OCI-LY1 (cell line): ENCODE measurements at regions not wholly inside any gene's neighbourhood (a gene's known extent, or its start where the extent isn't known, plus 50 kb on each side); places are given as distances from the start of the nearest gene placed in this dataset.

Experiments
- H2AFZ ChIP-seq: fragments of 200-600 bp; sonication (generic), shearing (Covaris generic); 2 replicates; pipeline ENCODE4 v1.6.0; 2014; ENCODE audit warnings: antibody characterized with exemption, mild to moderate bottlenecking, low read length
- H3F3A ChIP-seq: fragments of 200-600 bp; sonication (generic), shearing (Covaris generic); 2 replicates; pipeline ENCODE4 v1.6.0; 2014; ENCODE audit warnings: mild to moderate bottlenecking, antibody characterized with exemption, low read length, moderate library complexity; ENCODE audit not compliant: insufficient read depth
- H3K27ac ChIP-seq: fragments of 200-600 bp; sonication (generic); 2 replicates; pipeline ENCODE4 v1.5.1; 2014; ENCODE audit warnings: low read length, mixed run types, mild to moderate bottlenecking, low read depth; ENCODE audit not compliant: poor library complexity, severe bottlenecking
- H3K27me3 ChIP-seq: fragments of 200-600 bp; sonication (generic); 2 replicates; pipeline ENCODE4 v1.6.0; 2014; ENCODE audit warnings: antibody characterized with exemption, mild to moderate bottlenecking, low read length, moderate library complexity; ENCODE audit not compliant: insufficient read depth
- H3K36me3 ChIP-seq: fragments of 200-600 bp; sonication (generic); 2 replicates; pipeline ENCODE4 v1.6.1; 2014; ENCODE audit warnings: mild to moderate bottlenecking, antibody characterized with exemption, low read length, moderate library complexity, mixed read lengths; ENCODE audit not compliant: insufficient read depth
- H3K4me1 ChIP-seq: fragments of 200-600 bp; sonication (generic); 2 replicates; pipeline ENCODE4 v1.5.1; 2014; ENCODE audit warnings: mild to moderate bottlenecking, low read length, moderate library complexity; ENCODE audit not compliant: insufficient read depth, severe bottlenecking
- H3K4me2 ChIP-seq: fragments of 200-600 bp; sonication (generic), shearing (Covaris generic); 2 replicates; pipeline ENCODE4 v1.6.1; 2014; ENCODE audit warnings: low read length
- H3K4me3 ChIP-seq: fragments of 200-600 bp; sonication (generic); 2 replicates; pipeline ENCODE4 v1.5.1; 2014; ENCODE audit warnings: low read length, low read depth, mild to moderate bottlenecking, mixed read lengths; ENCODE audit not compliant: poor library complexity, severe bottlenecking
- H3K79me2 ChIP-seq: fragments of 200-600 bp; shearing (Covaris generic); 2 replicates; pipeline ENCODE4 v1.6.1; 2016; ENCODE audit warnings: mixed run types, low read length, mixed read lengths; ENCODE audit not compliant: insufficient read depth
- H3K9ac ChIP-seq: fragments of 200-600 bp; sonication (generic), shearing (Covaris generic); 2 replicates; pipeline ENCODE4 v1.6.1; 2014; ENCODE audit warnings: mild to moderate bottlenecking, low read length, mixed read lengths
- H3K9me2 ChIP-seq: fragments of 200-600 bp; sonication (generic), shearing (Covaris generic); 2 replicates; pipeline ENCODE4 v1.6.1; 2014; ENCODE audit warnings: low read depth, mild to moderate bottlenecking, low read length, mixed read lengths
- H3K9me3 ChIP-seq: fragments of 200-600 bp; shearing (Covaris generic); 2 replicates; pipeline ENCODE4 v1.6.1; 2014; ENCODE audit warnings: low read length, mixed read lengths
- H4K20me1 ChIP-seq: fragments of 200-600 bp; sonication (generic), shearing (Covaris generic); 2 replicates; pipeline ENCODE4 v1.6.0; 2016; ENCODE audit warnings: mild to moderate bottlenecking, low read length; ENCODE audit not compliant: insufficient read depth
- CTCF ChIP-seq: fragments of 200-600 bp; sonication (generic), shearing (Covaris generic); IDR thresholded peaks from 2 replicates; pipeline ENCODE4 v1.5.1; 2017; ENCODE audit warnings: mild to moderate bottlenecking, antibody characterized with exemption, low read length, moderate library complexity, mixed read lengths
- EZH2 ChIP-seq: fragments of 200-600 bp; sonication (generic), shearing (Covaris generic); IDR thresholded peaks from 2 replicates; pipeline ENCODE4 v1.8.0; 2017; ENCODE audit warnings: borderline replicate concordance, mixed run types, mild to moderate bottlenecking, antibody characterized with exemption, low read length, moderate library complexity, mixed read lengths

GRCh38 chr3:99021466-99021865 is 120.0 kb upstream of the DCBLD2 start:
- no peak for TF ChIP-seq CTCF
- no peak for TF ChIP-seq EZH2
- H3F3A ChIP-seq: no peaks in the 10 kb centered on the region
- H3K79me2 ChIP-seq: no peaks in the 10 kb centered on the region
- no peaks in the 10 kb centered on the region for H3K9me3 ChIP-seq
- H4K20me1 ChIP-seq: no peaks in the 10 kb centered on the region
- H3K4me2 ChIP-seq: no peak overlapping the region
- no peak overlapping the region for H3K27ac ChIP-seq
- H3K4me3 ChIP-seq: no peak overlapping the region
- H3K27me3 ChIP-seq: no peaks in the 10 kb centered on the region
- no peaks in the 10 kb centered on the region for H3K9me2 ChIP-seq
- H3K4me1 ChIP-seq: no peaks in the 10 kb centered on the region
- H3K9ac ChIP-seq: no peak overlapping the region
- H2AFZ ChIP-seq: no peak overlapping the region
- H3K36me3 ChIP-seq: no peaks in the 10 kb centered on the region

GRCh38 chr3:99016452-99016851 is 115.0 kb upstream of the DCBLD2 start:
- no peak overlapping the region for H3K9ac ChIP-seq
- no peaks in the 10 kb centered on the region for H3F3A ChIP-seq
- TF ChIP-seq EZH2 (no peak), CTCF (no peak)
- H3K79me2 ChIP-seq: no peaks in the 10 kb centered on the region
- H3K9me3 ChIP-seq: no peaks in the 10 kb centered on the region
- H3K36me3 ChIP-seq: no peaks in the 10 kb centered on the region
- no peaks in the 10 kb centered on the region for H3K9me2 ChIP-seq
- no peaks in the 10 kb centered on the region for H4K20me1 ChIP-seq
- H2AFZ ChIP-seq: no peak overlapping the region
- no peak overlapping the region for H3K27ac ChIP-seq
- no peaks in the 10 kb centered on the region for H3K4me1 ChIP-seq
- no peak overlapping the region for H3K4me3 ChIP-seq
- H3K27me3 ChIP-seq: no peaks in the 10 kb centered on the region
- no peak overlapping the region for H3K4me2 ChIP-seq

- H3K4me2 ChIP-seq: no peak overlapping the region
Measured at GRCh38 chr3:99013777-99014315, 112.4 kb upstream of the DCBLD2 start.

GRCh38 chr3:99013077-99013476 is 111.6 kb upstream of the DCBLD2 start:
- H3K27ac ChIP-seq: no peak overlapping the region
- no peak overlapping the region for H3K4me3 ChIP-seq
- H3K4me2 ChIP-seq: no peak overlapping the region

More at GRCh38 chr3:99013777-99014315, 112.4 kb upstream of the DCBLD2 start:
- H2AFZ ChIP-seq: no peak overlapping the region
- H4K20me1 ChIP-seq: no peaks in the 10 kb centered on the region
- H3K4me3 ChIP-seq: no peak overlapping the region
- no peaks in the 10 kb centered on the region for H3K79me2 ChIP-seq
- H3K27ac ChIP-seq: no peak overlapping the region
- H3K9me3 ChIP-seq: no peaks in the 10 kb centered on the region
- H3K9ac ChIP-seq: no peak overlapping the region
- no peaks in the 10 kb centered on the region for H3K36me3 ChIP-seq
- no peak for TF ChIP-seq EZH2
- no peaks in the 10 kb centered on the region for H3K27me3 ChIP-seq
- H3K9me2 ChIP-seq: no peaks in the 10 kb centered on the region
- H3F3A ChIP-seq: no peaks in the 10 kb centered on the region
- no peaks in the 10 kb centered on the region for H3K4me1 ChIP-seq

More at GRCh38 chr3:99013077-99013476, 111.6 kb upstream of the DCBLD2 start:
- no peaks in the 10 kb centered on the region for H3K4me1 ChIP-seq
- no peaks in the 10 kb centered on the region for H3K9me3 ChIP-seq
- no peak overlapping the region for H3K9ac ChIP-seq
- TF ChIP-seq CTCF (no peak), EZH2 (no peak)
- no peaks in the 10 kb centered on the region for H4K20me1 ChIP-seq
- no peaks in the 10 kb centered on the region for H3K27me3 ChIP-seq
- H2AFZ ChIP-seq: no peak overlapping the region
- no peaks in the 10 kb centered on the region for H3K9me2 ChIP-seq
- no peaks in the 10 kb centered on the region for H3K36me3 ChIP-seq
- H3K79me2 ChIP-seq: no peaks in the 10 kb centered on the region
- no peaks in the 10 kb centered on the region for H3F3A ChIP-seq
